OCI-LY1 (cell line): ENCODE measurements at regions not wholly inside any gene's neighbourhood (a gene's known extent, or its start where the extent isn't known, plus 50 kb on each side); places are given as distances from the start of the nearest gene placed in this dataset.

Experiments
- H2AFZ ChIP-seq: fragments of 200-600 bp; sonication (generic), shearing (Covaris generic); 2 replicates; pipeline ENCODE4 v1.6.0; 2014; ENCODE audit warnings: antibody characterized with exemption, mild to moderate bottlenecking, low read length
- H3F3A ChIP-seq: fragments of 200-600 bp; sonication (generic), shearing (Covaris generic); 2 replicates; pipeline ENCODE4 v1.6.0; 2014; ENCODE audit warnings: mild to moderate bottlenecking, antibody characterized with exemption, low read length, moderate library complexity; ENCODE audit not compliant: insufficient read depth
- H3K27ac ChIP-seq: fragments of 200-600 bp; sonication (generic); 2 replicates; pipeline ENCODE4 v1.5.1; 2014; ENCODE audit warnings: low read length, mixed run types, mild to moderate bottlenecking, low read depth; ENCODE audit not compliant: poor library complexity, severe bottlenecking
- H3K27me3 ChIP-seq: fragments of 200-600 bp; sonication (generic); 2 replicates; pipeline ENCODE4 v1.6.0; 2014; ENCODE audit warnings: antibody characterized with exemption, mild to moderate bottlenecking, low read length, moderate library complexity; ENCODE audit not compliant: insufficient read depth
- H3K36me3 ChIP-seq: fragments of 200-600 bp; sonication (generic); 2 replicates; pipeline ENCODE4 v1.6.1; 2014; ENCODE audit warnings: mild to moderate bottlenecking, antibody characterized with exemption, low read length, moderate library complexity, mixed read lengths; ENCODE audit not compliant: insufficient read depth
- H3K4me1 ChIP-seq: fragments of 200-600 bp; sonication (generic); 2 replicates; pipeline ENCODE4 v1.5.1; 2014; ENCODE audit warnings: mild to moderate bottlenecking, low read length, moderate library complexity; ENCODE audit not compliant: insufficient read depth, severe bottlenecking
- H3K4me2 ChIP-seq: fragments of 200-600 bp; sonication (generic), shearing (Covaris generic); 2 replicates; pipeline ENCODE4 v1.6.1; 2014; ENCODE audit warnings: low read length
- H3K4me3 ChIP-seq: fragments of 200-600 bp; sonication (generic); 2 replicates; pipeline ENCODE4 v1.5.1; 2014; ENCODE audit warnings: low read length, low read depth, mild to moderate bottlenecking, mixed read lengths; ENCODE audit not compliant: poor library complexity, severe bottlenecking
- H3K79me2 ChIP-seq: fragments of 200-600 bp; shearing (Covaris generic); 2 replicates; pipeline ENCODE4 v1.6.1; 2016; ENCODE audit warnings: mixed run types, low read length, mixed read lengths; ENCODE audit not compliant: insufficient read depth
- H3K9ac ChIP-seq: fragments of 200-600 bp; sonication (generic), shearing (Covaris generic); 2 replicates; pipeline ENCODE4 v1.6.1; 2014; ENCODE audit warnings: mild to moderate bottlenecking, low read length, mixed read lengths
- H3K9me2 ChIP-seq: fragments of 200-600 bp; sonication (generic), shearing (Covaris generic); 2 replicates; pipeline ENCODE4 v1.6.1; 2014; ENCODE audit warnings: low read depth, mild to moderate bottlenecking, low read length, mixed read lengths
- H3K9me3 ChIP-seq: fragments of 200-600 bp; shearing (Covaris generic); 2 replicates; pipeline ENCODE4 v1.6.1; 2014; ENCODE audit warnings: low read length, mixed read lengths
- H4K20me1 ChIP-seq: fragments of 200-600 bp; sonication (generic), shearing (Covaris generic); 2 replicates; pipeline ENCODE4 v1.6.0; 2016; ENCODE audit warnings: mild to moderate bottlenecking, low read length; ENCODE audit not compliant: insufficient read depth
- EZH2 ChIP-seq: fragments of 200-600 bp; sonication (generic), shearing (Covaris generic); IDR thresholded peaks from 2 replicates; pipeline ENCODE4 v1.8.0; 2017; ENCODE audit warnings: borderline replicate concordance, mixed run types, mild to moderate bottlenecking, antibody characterized with exemption, low read length, moderate library complexity, mixed read lengths
- TF ChIP-seq, protein P1 (sequence below): fragments of 200-600 bp; sonication (generic), shearing (Covaris generic); IDR thresholded peaks from 2 replicates; pipeline ENCODE4 v1.5.1; 2017; ENCODE audit warnings: mild to moderate bottlenecking, antibody characterized with exemption, low read length, moderate library complexity, mixed read lengths

DNA sequence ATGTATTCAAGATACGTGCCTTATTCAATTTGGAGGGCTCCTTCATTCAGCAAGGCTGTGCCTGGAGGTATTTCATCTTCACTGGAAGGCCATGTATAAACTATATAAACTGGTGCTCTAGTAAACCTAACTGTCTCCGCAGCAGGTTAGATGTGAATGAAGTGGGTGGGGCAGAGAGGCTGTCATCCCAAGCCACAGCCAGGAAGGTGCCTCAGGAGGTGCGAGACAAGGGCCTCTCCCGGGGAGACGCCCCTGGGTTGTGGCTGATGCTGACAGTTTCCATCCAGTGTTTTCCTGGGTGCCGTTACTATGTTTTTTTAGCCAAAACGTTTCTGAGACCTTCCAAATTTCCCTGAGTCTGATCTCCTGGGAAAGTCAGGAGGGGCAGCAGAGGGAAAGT lies 221.5 kb upstream of the RPL34 start:
- Histone ChIP-seq H3K27ac (no peak overlapping the region), H3F3A (no peaks in the 10 kb centered on the region), H2AFZ (no peak overlapping the region), H3K4me1 (no peaks in the 10 kb centered on the region), H3K36me3 (no peaks in the 10 kb centered on the region), H3K9me2 (no peaks in the 10 kb centered on the region), H3K9ac (no peak overlapping the region), H3K27me3 (no peaks in the 10 kb centered on the region), H4K20me1 (no peaks in the 10 kb centered on the region), H3K79me2 (no peaks in the 10 kb centered on the region), H3K4me2 (no peak overlapping the region), H3K9me3 (no peaks in the 10 kb centered on the region), H3K4me3 (no peak overlapping the region)
- TF ChIP-seq EZH2 = no peak
- TF ChIP-seq, protein P1, sequence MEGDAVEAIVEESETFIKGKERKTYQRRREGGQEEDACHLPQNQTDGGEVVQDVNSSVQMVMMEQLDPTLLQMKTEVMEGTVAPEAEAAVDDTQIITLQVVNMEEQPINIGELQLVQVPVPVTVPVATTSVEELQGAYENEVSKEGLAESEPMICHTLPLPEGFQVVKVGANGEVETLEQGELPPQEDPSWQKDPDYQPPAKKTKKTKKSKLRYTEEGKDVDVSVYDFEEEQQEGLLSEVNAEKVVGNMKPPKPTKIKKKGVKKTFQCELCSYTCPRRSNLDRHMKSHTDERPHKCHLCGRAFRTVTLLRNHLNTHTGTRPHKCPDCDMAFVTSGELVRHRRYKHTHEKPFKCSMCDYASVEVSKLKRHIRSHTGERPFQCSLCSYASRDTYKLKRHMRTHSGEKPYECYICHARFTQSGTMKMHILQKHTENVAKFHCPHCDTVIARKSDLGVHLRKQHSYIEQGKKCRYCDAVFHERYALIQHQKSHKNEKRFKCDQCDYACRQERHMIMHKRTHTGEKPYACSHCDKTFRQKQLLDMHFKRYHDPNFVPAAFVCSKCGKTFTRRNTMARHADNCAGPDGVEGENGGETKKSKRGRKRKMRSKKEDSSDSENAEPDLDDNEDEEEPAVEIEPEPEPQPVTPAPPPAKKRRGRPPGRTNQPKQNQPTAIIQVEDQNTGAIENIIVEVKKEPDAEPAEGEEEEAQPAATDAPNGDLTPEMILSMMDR = no peak

DNA sequence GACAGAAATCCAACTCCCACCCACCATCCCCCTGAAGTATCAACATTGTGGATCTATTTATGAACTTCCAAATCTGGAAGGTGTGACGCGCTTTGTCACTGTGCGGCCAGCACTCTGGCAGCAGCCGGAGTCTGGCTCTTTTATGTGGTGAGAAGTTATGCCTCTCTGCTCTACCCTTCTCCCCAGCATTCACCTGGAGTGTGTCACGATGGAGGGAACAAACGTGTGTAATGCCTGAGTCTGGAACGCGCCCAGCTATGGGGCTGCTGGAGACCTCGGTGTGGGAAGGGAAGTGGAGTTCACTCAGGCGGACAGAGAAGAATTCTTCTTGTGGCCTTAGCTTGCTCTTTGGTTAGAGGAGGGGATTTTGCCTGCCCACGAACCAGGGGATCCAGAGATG lies 222.1 kb upstream of the RPL34 start:
- no peak overlapping the region for H3K27ac ChIP-seq
- no peaks in the 10 kb centered on the region for H3K9me3 ChIP-seq
- H3K4me3 ChIP-seq = no peak overlapping the region
- no peaks in the 10 kb centered on the region for H3K4me1 ChIP-seq
- H3K79me2 ChIP-seq = no peaks in the 10 kb centered on the region
- no peaks in the 10 kb centered on the region for H3K9me2 ChIP-seq
- H3K27me3 ChIP-seq = no peaks in the 10 kb centered on the region
- no peak overlapping the region for H2AFZ ChIP-seq
- no peaks in the 10 kb centered on the region for H4K20me1 ChIP-seq
- no peak for TF ChIP-seq EZH2
- TF ChIP-seq, protein P1 = no peak
- no peaks in the 10 kb centered on the region for H3F3A ChIP-seq
- no peak overlapping the region for H3K4me2 ChIP-seq
- no peak overlapping the region for H3K9ac ChIP-seq
- H3K36me3 ChIP-seq = no peaks in the 10 kb centered on the region

DNA sequence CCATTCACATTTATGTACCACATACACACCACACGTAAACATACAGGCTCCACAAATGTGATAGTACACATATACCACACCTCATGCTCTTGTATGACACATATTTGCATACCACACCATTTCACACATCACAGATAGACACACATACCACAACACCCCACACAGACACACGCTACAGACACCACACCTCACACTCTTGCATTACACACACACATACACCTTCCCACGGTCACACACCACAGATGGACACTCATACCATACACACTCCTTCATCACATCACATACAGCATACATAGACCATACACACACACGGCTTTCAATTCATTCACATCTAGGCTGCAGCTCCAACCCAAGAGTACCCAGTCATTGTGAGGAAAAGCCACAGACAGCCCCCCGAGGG lies 222.5 kb upstream of the RPL34 start:
- no peak overlapping the region for H3K9ac ChIP-seq
- no peak overlapping the region for H3K27ac ChIP-seq
- TF ChIP-seq EZH2 = no peak
- TF ChIP-seq, protein P1 = no peak
- no peaks in the 10 kb centered on the region for H3K79me2 ChIP-seq
- no peak overlapping the region for H3K4me2 ChIP-seq
- H3K9me2 ChIP-seq = no peaks in the 10 kb centered on the region
- H2AFZ ChIP-seq = no peak overlapping the region
- no peaks in the 10 kb centered on the region for H3K4me1 ChIP-seq
- H3K27me3 ChIP-seq = no peaks in the 10 kb centered on the region
- no peaks in the 10 kb centered on the region for H4K20me1 ChIP-seq
- no peaks in the 10 kb centered on the region for H3K36me3 ChIP-seq
- H3F3A ChIP-seq = no peaks in the 10 kb centered on the region
- no peak overlapping the region for H3K4me3 ChIP-seq
- no peaks in the 10 kb centered on the region for H3K9me3 ChIP-seq
